GM12892 (cell line): ENCODE measurements at regions not wholly inside any gene's neighbourhood (a gene's known extent, or its start where the extent isn't known, plus 50 kb on each side); places are given as distances from the start of the nearest gene placed in this dataset.
"Not testable (repeated sequence)": the region's sequence is repeated elsewhere in the genome, so short reads cannot be mapped to it uniquely, and the experiment has no call there.

Experiments
- POLR2AphosphoS5 ChIP-seq: IDR thresholded peaks from 2 replicates; pipeline ENCODE4 v1.6.1; 2011; ENCODE audit warnings: low read depth, low read length, control low read depth
- TAF1 ChIP-seq: IDR thresholded peaks from 2 replicates; pipeline ENCODE4 v1.6.1; 2011; ENCODE audit warnings: low read depth, mild to moderate bottlenecking, control low read depth, low read length, borderline replicate concordance

GRCh38 chr2:240243049-240243448 lies 102.6 kb upstream of the OTOS start:
- not testable (repeated sequence) for TF ChIP-seq POLR2AphosphoS5, TAF1
